Lower leg skin (tissue), 3 donors: ENCODE measurements at regions not wholly inside any gene's neighbourhood (a gene's known extent, or its start where the extent isn't known, plus 50 kb on each side); places are given as distances from the start of the nearest gene placed in this dataset.

Experiments used
- CTCF ChIP-seq, 3 donors: fragments of 450-650 bp; IDR thresholded peaks; one replicate each; pipeline ENCODE4 v1.5.1; 2016; ENCODE audit warnings: antibody characterized with exemption in 3 of 3, mild to moderate bottlenecking in 3 of 3, moderate library complexity in 2 of 3
- POLR2A ChIP-seq, 2 donors: fragments of 450-650 bp; IDR thresholded peaks; one replicate each; pipeline ENCODE4 v1.6.1; 2016 to 2017; ENCODE audit warnings: antibody characterized with exemption in 2 of 2, mild to moderate bottlenecking in 1 of 2, moderate library complexity in 1 of 2

GRCh38 chr5:6829150-6829784 is 116.0 kb downstream of the TENT4A start:
- TF ChIP-seq CTCF (IDR thresholded peaks at IDR 0.05) (no peak), POLR2A (IDR thresholded peaks at IDR 0.05) (no peak)
